ENCODE measurements at regions not wholly inside any gene's neighbourhood (a gene's known extent, or its start where the extent isn't known, plus 50 kb on each side); places are given as distances from the start of the nearest gene placed in this dataset.
"Not testable (repeated sequence)": the region's sequence is repeated elsewhere in the genome, so short reads cannot be mapped to it uniquely, and the experiment has no call there.

DNA sequence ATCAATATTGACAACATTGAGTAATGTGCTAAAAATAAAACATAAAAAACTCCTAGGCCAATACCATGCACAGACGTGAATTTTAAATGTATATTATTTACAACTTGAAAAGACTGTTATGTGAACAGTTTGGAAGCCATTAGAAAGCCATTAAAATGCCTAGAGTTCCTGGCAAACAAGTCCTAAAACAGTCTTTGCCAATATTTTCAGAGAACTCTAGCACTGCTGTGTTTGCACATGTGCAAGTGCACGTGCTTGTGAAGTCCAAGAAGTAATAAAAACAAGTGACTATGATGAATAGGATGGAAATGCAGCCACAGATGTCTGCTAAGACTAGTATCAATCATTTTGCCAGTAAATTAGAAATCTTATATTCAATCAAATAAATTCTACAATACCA is 1447.6 kb downstream of the GRIK2 start:
- no peak for DNase-seq

DNA sequence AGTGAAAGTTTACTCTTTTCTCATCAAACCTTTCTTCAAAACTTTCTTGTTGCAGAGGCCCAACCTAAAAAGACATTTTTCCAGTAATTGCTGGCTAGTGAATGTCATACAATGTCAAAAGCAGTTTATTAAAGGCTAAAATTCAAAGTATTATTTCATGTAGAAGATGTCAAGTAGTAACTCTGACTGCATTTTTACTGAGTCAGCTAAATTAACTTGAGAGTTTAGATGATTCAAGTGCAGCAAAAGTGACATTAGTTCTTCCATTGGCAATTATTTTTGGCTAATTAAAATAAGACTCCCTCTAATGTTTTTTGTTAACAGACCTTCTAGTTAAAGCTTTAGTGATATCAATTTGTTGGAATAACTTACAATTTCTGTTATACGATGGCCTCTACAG is 1438.5 kb downstream of the GRIK2 start:
- DNase-seq = no peak

DNA sequence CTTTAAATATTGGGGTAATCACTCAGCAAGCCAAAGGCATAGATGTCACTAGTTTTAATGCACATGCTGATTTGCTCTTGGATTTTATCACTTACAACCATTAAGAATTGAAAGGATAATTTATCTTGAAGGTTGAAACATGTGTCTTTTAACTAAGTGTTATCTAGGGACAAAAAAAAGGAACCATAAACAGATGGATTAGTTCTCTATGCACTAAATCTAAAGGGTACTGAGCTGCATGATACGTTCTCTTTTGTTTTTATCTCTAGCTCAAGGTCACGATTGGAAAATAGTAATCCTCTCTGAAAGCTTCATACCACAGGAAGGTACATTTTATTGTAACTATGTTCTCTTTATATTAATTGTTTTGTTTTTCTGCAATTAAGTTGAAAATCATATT is 1426.6 kb downstream of the GRIK2 start:
- no peak for DNase-seq

DNA sequence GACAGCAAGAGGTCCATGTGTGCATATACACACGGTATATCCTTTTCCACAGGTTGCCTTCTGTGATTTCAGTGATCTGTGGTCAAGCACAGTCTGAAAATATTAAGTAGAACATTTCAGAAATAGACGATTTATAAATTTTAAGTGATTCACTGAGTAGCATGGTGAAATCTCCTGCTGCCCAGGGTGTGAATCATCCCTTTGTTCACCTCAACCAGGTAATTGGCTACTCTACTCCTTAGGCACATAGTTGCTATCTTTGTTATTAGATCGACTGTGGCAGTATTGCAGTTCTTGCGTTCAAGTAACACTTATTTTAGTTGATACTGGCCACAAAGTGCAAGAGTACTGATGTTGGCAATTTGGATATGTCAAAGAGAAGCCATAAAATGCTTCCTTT is 1421.7 kb downstream of the GRIK2 start:
- no peak for DNase-seq

DNA sequence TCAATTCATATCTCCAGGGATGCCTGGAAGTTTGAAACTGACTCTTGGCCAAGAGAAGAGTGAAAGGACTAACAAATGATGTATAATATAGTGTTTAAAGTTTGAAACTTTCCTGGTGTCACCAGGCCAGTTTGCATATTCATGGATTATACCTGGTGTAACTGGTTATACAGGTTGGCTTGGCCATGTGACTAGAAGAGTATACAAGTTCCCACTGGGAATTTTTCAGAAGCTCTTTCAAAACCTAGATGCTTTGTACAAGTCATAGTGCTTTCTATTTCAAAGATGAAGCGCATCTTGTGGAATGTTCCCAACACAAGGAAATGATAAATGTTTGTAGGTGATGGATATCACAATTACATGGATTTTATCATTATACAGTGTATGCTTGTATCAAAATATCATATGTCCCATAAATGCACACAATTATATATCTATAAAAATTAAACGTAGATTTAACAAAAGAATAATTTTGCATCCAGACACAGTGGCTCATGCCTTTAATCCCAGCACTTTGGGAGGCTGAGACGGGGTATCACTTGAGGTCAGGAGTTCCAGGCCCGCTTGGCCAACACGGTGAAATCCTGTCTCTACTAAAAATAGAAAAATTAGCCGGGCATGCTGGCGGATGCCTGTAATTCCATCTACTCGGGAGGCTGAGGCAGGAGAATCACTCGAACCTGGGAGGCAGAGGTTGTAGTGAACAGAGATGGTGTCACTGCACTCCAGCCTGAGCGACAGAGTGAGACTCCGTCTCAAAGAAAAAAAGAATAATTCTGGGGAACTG is 1420.2 kb downstream of the GRIK2 start:
- DNase-seq = no peak

DNA sequence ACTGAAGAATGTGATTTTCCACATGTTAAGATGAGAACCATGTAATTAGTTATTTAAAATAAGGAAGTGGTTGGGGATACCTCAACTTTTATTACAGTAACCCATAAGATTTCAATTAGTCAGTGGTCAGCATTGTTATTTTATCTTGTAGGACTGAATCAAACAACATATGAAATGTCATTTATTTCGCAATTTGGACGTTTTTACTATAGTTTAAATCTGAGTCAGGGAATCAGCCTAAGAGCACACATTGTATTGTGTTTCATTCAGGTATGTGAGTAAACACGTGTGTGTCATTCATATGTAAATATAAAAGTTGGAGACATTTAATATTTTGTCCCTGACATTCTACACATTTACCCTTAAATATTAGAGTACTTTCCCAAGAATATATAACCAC is 1418.7 kb downstream of the GRIK2 start:
- peak; percentile 2 for DNase-seq

DNA sequence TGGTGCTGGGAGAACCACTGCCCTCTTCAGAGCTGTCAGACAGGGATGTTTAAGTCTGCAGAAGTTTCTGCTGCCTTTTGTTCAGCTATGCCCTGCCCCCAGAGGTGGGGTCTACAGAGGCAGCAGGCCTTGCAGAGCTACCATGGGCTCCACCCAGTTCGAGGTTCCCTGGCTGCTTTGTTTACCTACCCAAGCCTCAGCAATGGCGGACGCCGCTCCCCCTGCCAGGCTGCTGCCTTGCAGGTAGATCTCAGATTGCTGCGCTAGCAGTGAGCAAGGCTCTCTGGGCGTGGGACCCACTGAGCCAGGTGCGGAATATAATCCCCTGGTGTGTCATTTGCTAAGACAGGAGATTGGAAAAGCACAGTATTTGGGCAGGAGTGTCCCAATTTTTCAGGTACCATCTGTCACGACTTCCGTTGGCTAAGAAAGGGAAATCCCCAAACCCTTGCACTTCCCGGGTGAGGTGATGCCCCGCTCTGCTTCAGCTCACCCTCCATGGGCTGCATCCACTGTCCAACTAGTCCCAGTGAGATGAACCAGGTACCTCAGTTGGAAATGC is 1415.5 kb downstream of the GRIK2 start:
- DNase-seq = not testable (repeated sequence)

DNA sequence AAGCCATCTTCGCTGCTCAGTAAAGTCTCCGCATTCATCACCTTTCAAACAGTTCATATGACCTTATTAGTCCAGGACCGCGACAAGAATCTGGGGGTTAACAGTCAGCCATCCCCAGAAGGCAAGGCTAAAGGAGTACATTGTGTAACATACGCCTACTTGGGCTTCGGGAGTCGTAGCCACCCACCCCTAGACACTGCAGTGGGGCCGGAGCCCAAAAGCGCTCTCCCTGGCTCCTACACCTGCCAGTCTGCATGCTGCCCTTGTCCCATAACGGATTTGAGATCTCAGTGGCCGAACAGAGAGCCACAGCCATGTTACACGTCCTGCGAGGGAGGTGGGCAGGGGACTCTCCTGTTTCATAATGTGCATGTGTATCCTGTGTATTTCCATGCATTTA is 1405.5 kb downstream of the GRIK2 start:
- no peak for DNase-seq

DNA sequence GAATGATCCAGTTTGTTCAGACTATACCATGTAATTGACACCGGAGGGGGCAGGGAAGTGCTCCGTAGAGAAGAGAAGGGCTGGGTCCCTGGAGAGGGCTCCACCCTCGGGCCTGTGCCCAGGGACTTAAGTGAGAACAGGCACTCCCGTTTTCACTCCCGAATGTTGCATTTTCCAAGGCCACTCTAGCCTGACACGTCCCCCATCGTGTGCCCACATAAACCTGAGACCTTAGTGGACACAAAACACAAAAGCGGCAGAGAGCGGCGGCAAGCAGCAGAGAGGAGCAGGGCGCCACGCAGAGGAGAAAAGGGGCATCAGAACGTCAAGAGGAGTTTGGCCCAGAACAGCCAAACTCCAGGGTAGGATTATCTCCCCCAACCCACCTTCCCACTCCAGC is 1405.1 kb downstream of the GRIK2 start:
- peak; percentile 1 for DNase-seq

DNA sequence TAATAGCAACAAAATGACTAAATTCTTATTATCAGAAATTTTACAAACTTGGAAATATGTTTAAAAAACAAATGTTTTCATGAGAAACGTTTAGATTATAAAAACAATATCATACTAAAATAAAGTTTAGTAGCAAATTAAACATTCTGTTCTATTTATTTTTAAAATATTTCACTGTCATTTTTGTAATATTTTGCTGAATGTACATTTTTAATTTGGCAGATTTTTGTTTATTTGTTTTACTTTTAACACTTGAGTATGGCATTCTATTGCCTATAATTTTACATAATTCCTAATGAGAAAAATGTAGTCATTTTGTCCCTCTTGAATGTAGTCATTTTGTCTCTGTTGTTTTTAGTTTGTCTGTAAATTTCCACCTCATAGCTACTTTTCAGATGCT is 1400.2 kb downstream of the GRIK2 start:
- DNase-seq = no peak

DNA sequence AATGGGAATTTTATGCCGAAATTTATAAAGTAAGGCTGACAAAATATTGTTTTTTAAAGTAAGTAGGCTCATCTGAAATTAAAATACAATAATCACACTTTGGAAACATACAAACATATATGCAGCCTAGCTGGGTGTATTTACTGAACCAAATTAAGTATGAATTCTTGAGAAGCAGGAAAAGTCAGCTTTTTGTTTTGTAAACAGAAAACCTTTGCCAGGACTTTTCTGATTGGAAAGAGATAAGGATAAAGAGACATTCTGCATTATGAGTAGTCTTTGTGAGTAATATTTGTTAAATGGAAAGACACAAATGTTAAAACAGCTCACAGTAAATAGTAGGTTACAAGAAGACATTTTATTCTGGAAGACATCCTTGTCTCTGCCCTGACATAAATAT is 1380.8 kb downstream of the GRIK2 start:
- DNase-seq = no peak

DNA sequence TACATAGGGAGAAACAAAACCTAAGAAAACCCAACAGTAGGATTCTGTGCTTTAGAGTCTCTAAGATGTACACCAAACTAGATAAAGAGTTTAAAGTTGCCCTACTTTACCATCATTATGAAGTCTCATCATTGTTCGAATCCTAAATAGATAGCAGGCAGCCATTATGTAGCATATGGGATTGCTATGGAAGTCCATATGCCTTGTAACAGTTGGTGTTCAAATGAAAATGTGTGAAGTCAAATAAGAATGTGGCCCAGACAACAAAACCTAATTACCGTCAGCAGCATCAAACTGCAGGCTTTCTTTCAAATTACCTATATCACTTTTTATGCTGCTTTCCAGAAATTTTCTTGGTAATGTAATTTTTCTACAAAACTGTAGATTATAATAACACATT is 1380.1 kb downstream of the GRIK2 start:
- no peak for DNase-seq

DNA sequence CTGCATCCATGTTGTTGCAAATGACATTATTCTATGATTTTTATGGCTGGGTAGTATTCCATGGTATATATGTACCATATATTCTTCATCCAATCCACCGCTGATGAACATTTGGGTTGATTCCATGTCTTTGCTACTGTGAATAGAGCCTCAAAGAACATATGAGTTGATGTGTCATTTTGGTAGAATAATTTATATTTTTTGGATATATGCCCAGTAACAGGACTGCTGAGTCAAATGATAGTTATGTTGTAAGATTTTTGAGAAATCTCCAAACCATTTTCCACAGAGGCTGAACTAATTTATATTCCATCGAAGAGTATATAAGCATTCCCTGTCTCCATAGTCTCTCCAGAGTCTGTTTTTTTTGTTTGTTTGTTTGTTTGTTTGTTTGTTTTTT is 1373.5 kb downstream of the GRIK2 start:
- DNase-seq = peak; percentile 65

DNA sequence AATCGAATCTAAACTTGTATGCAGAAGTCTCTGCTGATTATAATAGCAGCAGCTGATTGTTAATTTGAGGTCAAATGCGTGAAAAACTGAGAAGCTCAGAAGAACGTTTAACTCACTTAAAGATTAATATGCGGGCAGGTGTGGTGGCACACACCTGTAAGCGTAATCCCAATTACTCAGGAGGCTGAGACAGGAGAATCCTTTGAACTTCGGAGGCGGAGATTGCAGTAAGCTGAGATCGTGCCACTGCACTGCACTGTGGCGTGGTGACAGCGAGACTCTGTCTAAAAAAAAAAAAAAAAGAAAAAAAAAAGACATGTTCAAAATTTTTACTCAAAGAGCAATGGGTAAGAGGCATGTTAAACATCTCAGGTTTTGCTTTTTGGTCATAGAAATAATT is 1370.8 kb downstream of the GRIK2 start:
- DNase-seq = no peak

DNA sequence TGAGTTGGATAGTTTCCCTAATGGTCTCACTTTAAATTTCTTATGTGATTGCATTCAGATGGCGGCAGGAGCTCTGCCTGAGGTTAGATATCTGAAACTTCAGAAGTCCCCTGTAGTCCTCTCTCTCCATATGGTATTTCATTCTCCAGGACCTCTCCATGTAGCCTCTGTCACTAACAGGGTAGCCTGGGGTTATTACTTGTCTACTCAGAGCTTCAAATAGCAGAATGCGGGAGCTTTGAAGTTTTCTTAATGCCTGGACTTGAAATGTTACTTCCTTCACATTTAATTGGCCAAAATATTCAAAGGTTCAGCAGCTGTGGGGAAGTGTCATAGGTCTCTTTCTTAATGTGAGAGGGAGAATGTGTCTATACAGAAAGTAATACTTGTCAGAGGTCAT is 1370.4 kb downstream of the GRIK2 start:
- no peak for DNase-seq

DNA sequence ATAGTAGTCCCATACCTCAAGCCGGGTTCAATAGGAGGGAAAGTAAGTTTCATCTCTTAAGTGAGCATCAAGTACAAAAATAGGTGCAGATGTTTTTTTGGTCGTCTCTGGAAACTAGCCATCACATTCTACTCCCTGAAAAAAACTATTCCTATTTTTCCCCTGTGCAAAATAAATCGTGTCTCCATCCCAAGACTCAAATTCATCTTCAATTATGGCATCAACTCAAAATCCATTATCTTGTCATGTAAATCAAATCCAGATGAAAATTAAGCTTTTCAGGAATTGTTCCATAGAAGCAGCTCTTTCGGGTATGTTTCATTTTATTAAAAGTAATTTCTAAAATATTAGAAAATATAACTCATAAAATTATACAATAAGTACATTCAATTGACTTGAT is 1368.4 kb downstream of the GRIK2 start:
- no peak for DNase-seq

DNA sequence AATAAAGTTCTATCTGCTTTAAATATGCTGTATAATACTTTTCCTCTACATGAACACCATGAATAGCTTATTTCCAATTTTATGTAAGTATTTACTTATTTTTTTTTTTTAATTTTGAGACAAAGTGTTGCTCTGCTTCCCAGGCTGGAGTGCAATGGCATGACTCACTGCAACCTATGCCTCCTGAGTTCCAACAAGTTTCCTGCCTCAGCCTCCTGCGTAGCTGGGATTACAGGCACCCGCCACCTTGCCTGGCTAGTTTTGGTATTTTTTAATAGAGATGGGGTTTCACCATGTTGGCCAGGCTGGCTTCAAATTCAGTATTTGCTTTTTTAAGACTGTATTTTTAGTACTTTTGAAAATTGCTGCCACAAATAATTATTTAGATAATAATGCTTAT is 1365.9 kb downstream of the GRIK2 start:
- DNase-seq = no peak

DNA sequence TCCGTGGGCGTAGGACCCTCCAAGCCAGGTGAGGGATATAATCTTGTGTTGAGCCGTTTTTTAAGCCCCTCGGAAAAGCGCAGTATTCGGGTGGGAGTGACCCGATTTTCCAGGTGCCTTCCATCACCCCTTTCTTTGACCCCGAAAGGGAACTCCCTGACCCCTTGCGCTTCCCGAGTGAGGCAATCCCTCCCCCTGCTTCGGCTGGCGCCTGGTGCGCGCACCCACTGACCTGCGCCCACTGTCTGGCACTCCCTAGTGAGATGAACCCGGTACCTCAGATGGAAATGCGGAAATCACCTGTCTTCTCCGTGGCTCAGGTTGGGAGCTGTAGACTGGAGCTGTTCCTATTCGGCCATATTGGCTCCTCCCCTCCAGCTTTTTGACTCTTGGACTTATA is 1365.0 kb downstream of the GRIK2 start:
- not testable (repeated sequence) for DNase-seq

DNA sequence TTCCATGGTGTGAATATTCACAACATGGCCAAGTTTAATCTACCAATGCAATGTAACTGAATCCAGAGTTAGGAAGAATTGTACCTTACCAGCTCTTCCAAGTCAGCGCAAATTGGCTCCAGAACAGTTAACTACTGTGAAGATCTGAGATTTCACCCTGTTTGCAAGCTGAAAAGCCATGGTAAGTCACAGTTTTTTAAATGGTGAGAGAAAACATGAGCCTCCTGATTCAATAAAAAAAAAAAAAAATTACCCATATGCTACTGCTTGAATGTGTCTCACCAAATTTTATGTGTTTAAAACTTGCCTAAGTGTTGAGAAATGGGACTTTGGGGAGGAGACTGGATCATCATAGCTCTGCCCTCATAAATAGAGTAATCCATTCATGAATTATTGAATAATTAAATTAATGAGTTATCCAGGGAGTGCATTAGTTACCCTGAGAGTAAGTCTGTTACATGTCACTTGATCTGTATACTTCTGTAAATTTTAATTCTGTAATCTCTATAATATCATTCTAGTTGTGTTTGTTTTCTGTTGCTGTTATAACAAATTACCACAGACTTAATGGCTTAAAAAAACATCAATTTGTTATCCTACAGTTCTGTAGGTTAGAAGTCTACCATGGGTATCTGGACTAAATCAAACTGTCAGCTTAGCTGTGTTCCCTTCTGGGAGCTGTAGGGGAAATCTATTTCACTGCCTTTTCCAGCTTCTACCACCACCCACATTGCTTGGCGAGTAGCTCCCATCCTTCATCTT is 1355.9 kb downstream of the GRIK2 start:
- DNase-seq = no peak

DNA sequence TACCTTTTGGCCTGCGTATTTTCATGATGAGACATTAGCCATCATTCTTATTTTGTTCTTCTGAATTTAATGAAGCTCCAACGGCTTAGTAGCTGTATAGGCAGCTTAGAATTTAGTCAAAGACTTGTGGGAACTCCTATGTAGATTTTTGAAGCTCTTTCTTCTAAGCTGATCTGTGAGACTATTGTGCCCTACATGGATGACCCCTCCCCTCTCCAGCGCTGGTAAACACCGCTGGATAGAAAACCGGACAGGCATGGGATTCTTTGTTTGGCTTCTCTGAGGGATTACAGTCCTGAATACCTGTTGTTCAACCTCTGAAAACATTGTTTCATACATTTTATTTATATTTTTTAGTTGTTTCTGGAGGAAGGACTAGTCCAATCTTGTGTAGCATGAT is 1353.4 kb downstream of the GRIK2 start:
- DNase-seq = no peak

DNA sequence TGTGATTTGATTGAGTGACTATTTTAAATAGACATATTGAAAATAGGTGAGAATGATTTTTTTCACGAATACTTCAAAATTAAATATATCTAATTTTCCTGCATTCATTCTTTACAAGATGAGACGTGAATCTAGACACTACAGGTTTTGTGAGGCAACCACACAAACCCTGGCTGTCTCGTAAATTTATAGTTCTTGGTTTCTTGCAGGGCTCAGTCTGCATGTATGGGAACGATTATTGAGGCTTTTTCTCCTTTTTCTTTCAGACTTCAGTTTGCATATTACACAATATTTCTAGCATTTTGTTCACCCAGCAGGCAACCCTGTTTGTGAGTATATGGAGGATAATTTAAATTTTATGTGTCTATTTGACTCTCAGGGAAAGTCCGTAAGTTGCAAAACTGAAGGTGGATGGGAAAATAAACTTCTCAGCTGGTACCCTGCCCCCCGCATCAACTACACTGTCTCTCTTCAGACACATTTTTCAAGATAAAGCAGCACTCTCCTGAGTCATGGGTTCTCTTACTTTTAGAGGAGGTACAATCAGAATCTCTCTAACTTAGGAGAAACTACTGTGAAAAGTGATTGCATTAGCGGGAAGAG is 1349.3 kb downstream of the GRIK2 start:
- DNase-seq = no peak

DNA sequence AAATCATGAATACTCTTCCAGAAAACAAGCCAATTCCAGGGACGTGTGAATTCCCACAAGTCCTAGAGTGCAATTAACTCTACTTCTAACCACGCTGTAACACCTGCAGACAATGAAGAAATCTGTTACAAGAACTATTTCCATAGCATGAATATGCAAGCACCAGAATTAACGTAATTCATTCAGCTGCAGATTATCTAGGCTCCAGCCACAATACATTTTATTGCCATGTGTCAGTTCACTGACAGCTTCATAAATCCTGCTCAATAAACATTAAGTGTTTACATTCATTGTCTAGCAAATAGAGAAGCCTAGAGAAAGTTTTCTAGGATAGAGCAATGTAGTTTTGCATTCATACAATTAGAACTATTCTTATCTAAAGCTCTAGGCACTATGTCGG is 1348.5 kb downstream of the GRIK2 start:
- no peak for DNase-seq

DNA sequence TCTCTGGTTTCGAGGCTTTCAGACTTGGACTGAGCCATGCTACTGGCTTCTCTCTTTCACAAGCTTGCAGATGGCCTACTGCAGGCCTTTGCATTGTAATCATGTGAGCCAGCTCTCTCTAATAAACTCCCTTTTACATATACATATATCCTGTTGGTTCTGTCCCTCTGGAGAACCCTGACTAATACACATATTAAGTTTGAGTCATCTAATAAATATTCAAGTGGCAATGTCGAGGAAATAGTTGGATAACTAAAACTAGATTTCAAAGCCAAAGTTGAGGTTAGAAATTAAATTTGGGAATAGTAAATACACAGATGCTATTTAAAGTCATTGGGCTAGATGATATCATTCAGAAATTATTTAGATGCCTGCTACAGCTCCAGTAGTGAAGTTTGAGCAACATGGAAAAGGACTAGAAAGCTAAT is 1343.4 kb downstream of the GRIK2 start:
- peak; percentile 94 for DNase-seq

DNA sequence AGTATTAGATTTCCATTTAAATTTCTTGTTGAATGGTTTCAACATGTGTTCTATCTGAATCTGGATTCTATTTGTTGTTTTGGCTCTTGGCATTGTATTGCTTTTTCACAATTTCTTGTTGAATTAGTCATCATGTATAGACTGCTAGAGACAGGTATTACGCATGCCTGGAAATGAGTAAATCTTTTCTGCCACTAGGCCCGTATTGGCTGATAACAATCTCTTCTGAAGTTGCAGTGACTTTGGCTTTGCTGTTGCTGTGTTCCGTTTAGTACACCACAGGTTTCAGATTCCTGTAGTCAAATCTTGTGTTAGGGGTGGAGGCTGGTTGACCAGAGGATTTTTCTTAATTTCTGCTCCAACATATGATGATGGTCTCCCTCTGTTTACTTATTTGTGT is 1339.4 kb downstream of the GRIK2 start:
- no peak for DNase-seq

All from fibroblast of skin of scalp (primary cell).